ENCODE measurements at regions not wholly inside any gene's neighbourhood (a gene's known extent, or its start where the extent isn't known, plus 50 kb on each side); places are given as distances from the start of the nearest gene placed in this dataset.

DNA sequence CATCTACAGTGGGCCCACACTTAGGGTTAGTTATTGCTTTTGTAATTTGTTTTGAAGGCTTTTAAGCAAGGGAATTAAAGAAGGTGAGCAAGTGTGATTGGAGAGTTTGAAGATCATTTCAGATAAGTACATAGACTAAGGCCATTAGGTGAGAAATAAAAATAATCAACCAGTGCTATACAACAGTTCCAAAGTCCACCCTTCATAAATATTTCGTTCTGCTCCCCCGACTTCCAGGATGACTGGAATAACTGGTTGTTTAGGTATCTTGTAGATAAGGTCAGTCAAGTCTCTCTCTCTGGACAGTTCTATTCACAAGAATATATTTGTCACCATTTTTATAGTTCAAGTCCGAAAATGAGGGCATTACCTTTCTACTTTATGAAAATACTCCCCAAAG lies 98.0 kb upstream of the MBL2 start:
- no peak for DNase-seq
- Histone ChIP-seq H3K36me3 (replicated peaks; ENCODE audit: control insufficient read depth, insufficient read depth, low read length) (no peaks in the 10 kb centered on the region), H3K4me3 (ENCODE audit: insufficient read depth, low read depth, low read length) (no peak overlapping the region), H3K27me3 (ENCODE audit: control insufficient read depth, insufficient read depth, low read length) (no peaks in the 10 kb centered on the region)

DNA sequence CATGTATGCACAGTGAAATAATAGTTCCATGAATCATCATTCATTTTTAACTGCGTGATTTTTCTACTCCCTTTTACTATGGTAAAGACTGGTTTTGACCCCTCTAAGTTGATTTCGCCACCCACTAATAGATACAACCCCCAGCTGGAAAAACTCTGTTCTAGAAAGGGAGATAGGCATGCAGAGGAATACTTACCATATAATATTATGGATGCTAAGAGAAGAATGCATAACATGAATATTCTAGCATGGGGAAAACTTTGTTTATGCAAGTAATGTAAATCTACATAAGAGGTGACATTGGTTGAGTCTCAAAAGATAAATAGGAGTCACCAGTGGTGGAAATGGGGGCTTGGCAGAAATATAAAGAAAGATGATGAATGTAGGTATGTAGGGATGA lies 97.3 kb upstream of the MBL2 start:
- no peak for DNase-seq
- Histone ChIP-seq H3K36me3 (replicated peaks; ENCODE audit: control insufficient read depth, insufficient read depth, low read length) (no peaks in the 10 kb centered on the region), H3K27me3 (ENCODE audit: control insufficient read depth, insufficient read depth, low read length) (no peaks in the 10 kb centered on the region), H3K4me3 (ENCODE audit: insufficient read depth, low read depth, low read length) (no peak overlapping the region)

DNA sequence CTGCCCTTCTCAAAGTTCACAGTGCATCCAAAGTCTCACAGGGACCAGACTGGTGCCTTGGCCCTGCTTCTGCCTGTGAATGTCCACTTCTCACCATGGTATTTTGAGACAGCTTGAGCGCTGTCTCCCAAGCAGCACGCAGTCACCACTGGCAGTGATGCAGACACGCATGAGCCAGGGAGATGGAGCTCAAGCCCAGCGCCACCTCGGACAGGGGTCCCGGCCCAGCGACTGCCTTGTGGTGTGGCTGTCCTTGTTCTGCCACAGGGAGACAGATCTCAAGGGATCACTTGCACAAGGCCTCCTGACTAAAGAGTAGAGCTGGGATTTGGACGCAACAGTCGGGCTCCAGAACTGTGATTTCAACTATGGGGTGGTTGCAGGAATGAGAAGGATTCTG lies 92.6 kb upstream of the MBL2 start:
- no peak overlapping the region for H3K4me3 ChIP-seq (ENCODE audit: insufficient read depth, low read depth, low read length)
- DNase-seq = no peak
- H3K36me3 ChIP-seq (replicated peaks; ENCODE audit: control insufficient read depth, insufficient read depth, low read length) = no peaks in the 10 kb centered on the region
- no peaks in the 10 kb centered on the region for H3K27me3 ChIP-seq (ENCODE audit: control insufficient read depth, insufficient read depth, low read length)

DNA sequence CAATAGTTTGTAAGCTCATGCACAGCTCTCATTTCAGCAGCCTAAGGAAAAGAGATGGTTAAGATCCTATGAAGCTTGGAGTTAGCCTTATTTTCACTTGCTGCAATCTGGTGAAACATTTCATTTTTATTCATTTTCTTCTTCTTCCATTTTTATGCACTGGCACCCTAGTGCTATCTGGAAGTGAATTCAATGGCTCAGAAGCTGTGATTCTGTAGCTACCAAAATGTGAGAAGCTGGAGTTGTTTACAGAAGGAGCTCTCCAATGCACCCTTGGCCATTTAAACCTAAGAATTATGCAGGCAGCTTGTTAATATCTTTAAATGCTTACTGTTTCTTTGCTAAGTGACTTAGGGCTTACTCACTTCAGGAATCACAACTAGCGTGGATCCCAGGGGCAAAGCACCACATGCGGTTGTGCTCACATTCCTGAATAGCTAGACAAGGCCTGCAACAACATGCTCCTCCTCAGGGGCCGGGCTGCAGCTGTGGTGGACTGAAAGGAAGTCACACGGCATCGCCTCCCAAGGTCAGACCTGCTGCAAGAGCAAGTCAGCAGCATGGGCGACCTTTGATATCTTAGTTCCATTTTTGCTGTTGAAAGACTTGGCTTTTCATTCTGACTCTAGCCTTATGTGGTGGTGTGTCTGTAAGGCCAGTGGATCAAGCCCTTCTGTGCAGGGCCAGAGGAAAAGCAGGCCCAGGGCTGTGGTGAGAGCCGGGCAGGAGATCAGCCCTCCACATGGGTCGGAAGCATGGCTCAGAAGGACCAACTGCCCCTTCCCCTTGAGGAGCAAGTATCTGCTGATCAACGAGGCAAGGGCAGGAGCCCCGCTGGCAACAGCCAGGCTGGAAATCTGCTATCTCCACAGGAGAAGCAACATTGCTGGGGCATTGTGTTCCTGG lies 91.9 kb upstream of the MBL2 start:
- Histone ChIP-seq H3K27me3 (ENCODE audit: control insufficient read depth, insufficient read depth, low read length) (no peaks in the 10 kb centered on the region), H3K4me3 (ENCODE audit: insufficient read depth, low read depth, low read length) (no peak overlapping the region), H3K36me3 (replicated peaks; ENCODE audit: control insufficient read depth, insufficient read depth, low read length) (no peaks in the 10 kb centered on the region)
- DNase-seq = peak; percentile 64

DNA sequence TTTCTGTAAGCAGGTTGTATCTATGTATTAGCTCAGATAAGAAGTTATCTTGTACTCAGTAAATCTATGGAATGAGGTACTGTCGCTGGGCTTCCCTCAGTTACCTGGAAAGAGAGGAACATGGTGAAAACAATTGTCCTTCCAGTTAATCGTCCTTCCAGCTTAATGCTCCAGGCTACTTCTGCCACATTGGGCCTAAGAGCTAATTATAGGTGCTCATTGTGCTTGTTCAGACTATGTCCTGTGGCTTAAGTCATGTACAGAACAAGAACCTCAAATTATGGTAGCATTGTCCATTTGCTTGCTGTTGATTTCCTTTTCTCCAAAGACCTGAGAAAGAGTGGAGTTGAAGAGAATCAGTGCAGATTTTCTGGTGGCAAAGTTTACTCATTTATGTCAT lies 86.1 kb upstream of the MBL2 start:
- H3K27me3 ChIP-seq (ENCODE audit: control insufficient read depth, insufficient read depth, low read length) = no peaks in the 10 kb centered on the region
- no peak overlapping the region for H3K4me3 ChIP-seq (ENCODE audit: insufficient read depth, low read depth, low read length)
- no peaks in the 10 kb centered on the region for H3K36me3 ChIP-seq (replicated peaks; ENCODE audit: control insufficient read depth, insufficient read depth, low read length)
- no peak for DNase-seq

DNA sequence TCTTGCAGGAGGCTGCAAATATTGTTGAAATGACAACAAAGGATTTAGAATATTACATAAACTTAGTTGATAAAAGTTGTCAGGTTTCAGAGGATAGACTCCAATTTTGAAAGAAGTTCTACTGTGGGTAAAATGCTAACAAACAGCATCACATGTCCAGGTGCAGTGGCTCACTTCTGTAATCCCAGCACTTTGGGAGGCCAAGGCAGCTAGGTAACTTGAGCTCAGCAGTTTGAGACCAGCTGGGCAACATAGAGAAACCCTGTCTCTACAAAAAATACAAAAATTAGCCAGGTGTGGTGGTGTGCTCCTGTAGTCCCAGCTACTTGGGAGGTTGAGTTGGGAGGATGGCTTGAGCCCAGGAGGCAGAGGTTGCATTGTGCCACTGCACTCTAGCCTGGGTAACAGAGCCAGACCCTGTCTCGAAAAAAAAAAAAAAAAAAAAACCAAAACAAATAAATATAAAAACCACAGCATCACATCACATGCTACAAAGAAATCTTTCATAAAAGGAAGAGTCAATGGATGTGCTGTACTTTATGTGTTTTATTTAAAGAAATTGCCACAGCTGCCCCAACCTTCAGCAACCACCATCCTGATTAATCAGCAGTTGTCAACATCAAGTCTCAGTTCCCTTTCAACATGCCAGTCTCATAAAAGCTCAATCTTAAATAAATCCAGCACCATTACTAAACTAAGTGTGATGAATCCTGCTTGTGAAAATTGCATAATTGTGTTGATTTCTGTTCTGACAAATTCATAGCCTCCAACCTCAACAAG lies 83.2 kb upstream of the MBL2 start:
- Histone ChIP-seq H3K4me3 (ENCODE audit: insufficient read depth, low read depth, low read length) (no peak overlapping the region), H3K27me3 (ENCODE audit: control insufficient read depth, insufficient read depth, low read length) (no peaks in the 10 kb centered on the region), H3K36me3 (replicated peaks; ENCODE audit: control insufficient read depth, insufficient read depth, low read length) (no peaks in the 10 kb centered on the region)
- DNase-seq = no peak

DNA sequence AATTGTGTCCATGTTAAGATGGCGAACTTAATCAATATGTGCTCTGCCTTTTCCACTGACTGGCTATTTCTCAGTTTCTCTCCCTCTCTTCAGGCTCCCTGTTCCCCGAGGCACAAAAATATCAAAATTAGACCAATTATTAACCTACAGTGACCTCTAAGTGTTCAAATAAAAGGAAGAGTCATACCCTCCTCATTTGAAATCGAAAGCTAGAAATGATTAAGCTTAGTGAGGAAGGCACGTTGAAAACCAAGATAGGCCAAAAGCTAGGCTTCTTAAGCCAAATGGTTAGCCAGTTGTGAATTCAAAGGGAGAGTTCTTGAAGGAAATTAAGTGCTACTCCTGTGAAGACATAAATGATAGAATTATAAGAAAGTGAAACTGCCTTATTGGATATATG lies 81.1 kb upstream of the MBL2 start:
- no peaks in the 10 kb centered on the region for H3K36me3 ChIP-seq (replicated peaks; ENCODE audit: control insufficient read depth, insufficient read depth, low read length)
- no peak for DNase-seq
- no peak overlapping the region for H3K4me3 ChIP-seq (ENCODE audit: insufficient read depth, low read depth, low read length)
- H3K27me3 ChIP-seq (ENCODE audit: control insufficient read depth, insufficient read depth, low read length) = no peaks in the 10 kb centered on the region

DNA sequence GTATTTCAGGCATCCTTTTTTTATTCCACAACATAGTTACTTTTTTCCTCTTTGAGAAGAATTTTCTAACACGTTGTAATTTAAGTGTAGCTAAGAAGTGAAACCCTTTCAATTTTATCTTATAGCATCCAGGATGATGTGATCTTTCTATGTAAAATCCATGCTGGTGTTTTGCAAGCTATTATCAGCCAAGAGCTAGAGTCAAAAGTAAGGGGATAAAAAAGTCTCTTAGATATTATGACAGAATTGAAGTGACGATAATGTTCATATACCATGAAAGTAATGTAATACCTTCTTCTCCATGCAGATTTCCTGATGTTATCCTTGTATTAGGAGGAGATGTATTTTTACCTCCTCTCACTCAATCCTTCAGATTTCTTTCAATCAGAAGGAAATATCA lies 64.2 kb upstream of the MBL2 start:
- no peak for DNase-seq
- no peaks in the 10 kb centered on the region for H3K27me3 ChIP-seq (ENCODE audit: control insufficient read depth, insufficient read depth, low read length)
- H3K36me3 ChIP-seq (replicated peaks; ENCODE audit: control insufficient read depth, insufficient read depth, low read length) = no peaks in the 10 kb centered on the region
- H3K4me3 ChIP-seq (ENCODE audit: insufficient read depth, low read depth, low read length) = no peak overlapping the region

Data from H7 (cell line).